Stimulated activated naive CD4-positive, alpha-beta T cell treated with Interleukin-2 at 50 U/mL for 16 hours (primary cell): ENCODE measurements at regions not wholly inside any gene's neighbourhood (a gene's known extent, or its start where the extent isn't known, plus 50 kb on each side); places are given as distances from the start of the nearest gene placed in this dataset.
"Not testable (repeated sequence)": the region's sequence is repeated elsewhere in the genome, so short reads cannot be mapped to it uniquely, and the experiment has no call there.

Source experiments
- DNase-seq: peaks from one replicate; lab custom pipeline; 2025; lab: John Stamatoyannopoulos, UW

DNA sequence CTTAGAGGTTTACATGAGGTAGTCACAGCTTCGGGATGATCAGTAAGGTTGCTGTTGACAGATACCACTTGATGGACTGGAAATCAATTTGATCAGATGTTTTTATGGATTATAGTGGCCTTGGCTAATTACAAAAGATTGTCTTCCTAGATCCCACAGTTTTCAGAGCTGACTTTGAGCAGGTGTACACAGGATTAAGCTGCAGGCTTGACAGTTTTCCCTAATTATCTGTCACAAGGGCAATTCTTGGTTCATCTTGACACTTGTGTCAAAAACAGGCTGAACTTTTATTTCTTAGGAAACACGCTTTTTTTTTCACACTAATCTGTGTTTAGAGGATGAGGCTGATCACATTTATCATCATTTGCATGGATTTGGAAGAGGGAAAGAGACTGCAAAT, 824.0 kb upstream of the PIK3C3 start:
- no peak for DNase-seq

DNA sequence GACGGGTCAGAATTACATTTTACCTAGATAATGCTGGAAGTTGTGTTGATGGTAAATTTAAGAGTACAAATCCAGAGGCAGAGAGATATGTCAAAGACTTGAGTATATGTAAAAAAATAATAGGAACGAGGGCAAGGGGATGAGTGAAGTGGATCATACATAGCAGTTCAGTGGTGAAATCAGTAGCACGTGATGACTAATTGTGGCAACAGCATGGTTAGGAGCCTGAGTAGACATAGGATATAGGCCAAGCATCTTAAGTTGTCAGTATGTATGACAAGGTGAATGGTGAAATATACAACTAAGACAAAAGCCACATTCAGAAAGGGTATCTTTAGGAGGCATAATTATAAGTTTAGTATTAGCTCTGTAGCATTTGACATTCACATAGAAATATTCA, 826.5 kb upstream of the PIK3C3 start:
- DNase-seq = no peak

DNA sequence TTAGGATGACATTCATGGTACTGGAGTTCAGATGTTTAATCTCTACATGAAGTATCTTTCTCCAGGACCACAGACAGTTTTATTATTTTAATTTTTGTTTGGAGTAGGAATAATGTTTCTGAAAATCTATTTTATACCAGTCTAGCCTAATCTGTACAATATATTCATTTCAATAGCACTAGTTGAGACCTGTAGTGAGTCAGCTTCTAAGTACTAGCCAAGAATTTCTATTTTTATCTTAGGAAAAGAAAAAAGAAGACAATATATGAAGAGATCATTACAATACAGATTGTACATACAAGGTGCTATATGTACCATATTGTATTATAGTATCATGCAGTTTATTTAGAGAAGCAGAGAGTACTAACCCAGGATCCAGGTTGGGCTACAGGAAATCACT, 826.9 kb upstream of the PIK3C3 start:
- DNase-seq = no peak

DNA sequence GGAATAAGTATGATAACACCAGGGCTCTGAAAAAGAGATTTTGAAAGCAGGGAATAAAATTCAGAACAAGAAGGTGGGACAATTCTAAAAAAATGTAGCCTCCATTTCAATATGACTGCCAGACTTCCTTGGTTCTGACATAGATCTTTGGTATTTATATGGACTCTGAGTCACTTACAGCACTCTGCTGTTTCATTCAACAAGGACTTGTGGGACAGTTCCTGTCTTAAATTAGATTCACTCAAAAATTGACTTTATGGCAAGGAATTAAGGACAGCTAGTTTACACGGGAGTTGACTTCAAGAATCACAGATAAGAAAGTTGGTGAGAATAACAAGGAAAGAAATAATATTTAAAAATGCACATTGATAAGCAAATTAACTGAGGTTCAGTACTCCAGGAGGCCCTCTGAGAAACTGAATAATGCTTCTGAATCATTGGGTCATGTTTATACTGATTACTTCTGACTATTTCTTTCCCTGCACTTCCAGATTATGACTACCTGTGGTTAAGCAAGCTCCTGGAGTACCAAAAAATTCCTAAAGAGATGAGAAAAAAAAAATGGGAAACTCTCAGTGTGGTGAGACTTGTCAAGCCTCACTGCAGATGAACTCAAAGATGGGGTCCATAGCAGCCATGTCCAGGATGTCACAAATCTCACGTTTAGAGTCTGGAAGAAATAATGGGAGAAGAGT, 828.3 kb upstream of the PIK3C3 start:
- no peak for DNase-seq

DNA sequence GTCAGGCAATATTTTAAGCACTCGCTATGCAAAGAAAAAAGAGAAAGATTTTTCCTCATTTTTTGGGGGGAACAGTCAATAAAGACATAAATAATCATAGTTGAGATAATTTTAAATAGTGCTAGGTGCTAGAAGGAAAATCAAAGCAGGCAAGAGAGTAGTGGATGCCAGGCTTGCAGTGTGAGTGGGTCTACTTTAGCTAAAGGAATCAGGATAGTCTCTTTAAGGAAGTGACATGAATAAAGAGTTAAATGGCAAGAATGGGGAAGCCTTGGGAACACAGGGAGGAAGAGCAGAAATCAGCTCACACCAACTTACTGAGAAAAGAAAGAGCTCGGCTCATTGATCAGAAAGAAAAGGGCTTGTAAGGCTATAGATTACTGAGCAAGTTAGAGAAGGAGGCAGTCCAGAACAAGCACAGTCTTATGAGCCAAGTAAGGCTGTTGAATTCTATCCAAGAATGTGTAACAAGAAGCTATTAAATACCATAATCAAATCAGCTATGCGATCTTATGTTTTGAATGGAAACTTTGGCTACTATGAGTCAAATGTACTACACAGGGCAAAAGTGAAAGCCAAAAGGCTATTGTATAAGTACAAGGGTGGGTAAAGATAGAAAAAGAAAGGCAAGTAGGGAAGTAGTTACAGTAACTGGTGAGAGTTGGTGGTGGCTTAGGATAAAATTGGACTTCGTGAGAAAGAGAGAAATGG, 833.8 kb upstream of the PIK3C3 start:
- no peak for DNase-seq

DNA sequence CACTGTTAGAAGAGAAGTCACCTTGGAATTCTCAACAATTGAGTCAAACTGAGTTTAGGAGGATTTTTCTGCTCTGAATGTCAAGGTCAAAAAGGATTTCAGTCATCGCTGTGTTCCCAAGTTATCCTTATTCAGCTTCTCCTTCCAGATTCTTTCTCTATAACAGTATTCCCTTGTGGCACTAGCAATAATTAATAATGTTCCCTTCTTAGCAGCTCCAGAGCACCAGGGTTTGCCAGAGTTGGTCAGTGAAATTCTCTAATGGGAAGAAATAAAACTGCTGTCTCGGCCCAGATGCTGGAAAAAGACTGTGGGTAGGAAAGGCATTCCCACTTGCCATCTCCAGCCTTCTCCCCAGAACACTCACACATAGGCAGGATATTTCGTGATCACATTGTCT, 836.0 kb upstream of the PIK3C3 start:
- DNase-seq = no peak

DNA sequence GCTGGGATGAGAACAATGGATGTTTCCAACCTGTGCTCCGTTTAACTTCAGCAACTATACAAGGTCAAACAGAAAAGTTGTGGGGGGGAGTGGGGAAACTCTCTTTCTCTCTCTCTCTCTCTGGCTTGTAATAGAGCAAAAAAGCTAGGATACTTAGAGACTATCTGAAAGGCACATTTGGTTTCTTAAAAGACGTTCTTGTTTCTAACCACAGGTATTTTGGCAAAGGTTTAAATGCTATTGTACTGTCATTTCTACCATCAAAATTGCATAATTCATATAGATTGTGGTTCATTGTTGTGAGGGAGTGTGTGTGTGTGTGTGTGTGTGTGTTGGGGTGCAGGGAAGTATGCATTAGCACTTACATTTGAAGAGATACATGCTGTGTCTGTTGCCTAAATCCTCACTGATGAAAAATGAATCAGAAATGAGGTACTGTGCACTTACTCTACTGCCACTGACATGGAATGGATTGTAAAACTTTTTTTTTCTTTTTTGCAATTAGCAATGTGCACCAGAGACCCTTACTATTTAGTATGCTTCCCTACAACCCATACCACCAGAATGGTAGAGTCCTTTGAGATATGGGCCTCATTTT, 841.0 kb upstream of the PIK3C3 start:
- DNase-seq = no peak

DNA sequence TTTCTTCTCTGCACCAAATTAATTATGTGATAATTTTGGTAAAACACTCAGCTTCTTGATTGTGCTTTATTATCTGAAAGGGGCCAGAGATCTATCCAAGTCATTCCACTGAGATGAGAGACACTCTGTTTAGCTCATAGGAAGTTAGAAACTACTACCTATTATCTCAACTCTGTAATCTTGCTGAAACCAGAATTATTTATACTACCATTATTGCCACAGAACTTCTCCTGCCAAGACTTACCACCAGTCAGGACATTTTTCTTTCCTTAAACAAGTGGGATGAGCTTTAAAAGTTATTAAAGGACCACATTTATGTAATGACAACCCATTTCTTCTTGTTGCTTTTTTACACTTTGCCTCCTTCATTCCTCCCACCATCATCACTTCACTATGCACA, 855.6 kb upstream of the PIK3C3 start:
- no peak for DNase-seq

DNA sequence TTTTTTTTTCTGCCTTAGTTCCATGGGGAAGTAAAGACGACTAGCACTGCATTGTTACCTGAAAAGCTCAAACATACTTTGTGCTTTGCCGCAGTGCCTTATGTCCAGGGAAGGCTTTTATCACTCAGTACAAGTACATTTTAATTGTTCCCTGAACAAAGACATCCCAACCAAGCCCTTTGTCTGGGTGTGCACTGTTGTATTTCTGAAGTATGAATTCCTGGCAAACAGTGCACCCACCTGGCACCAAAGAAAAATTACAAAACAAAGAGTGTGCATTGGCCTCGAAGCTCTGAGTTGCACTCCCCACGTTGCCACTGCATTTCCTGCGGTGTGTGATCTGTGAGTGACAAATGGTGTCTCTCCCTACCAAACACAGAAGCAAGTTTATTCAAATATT, 858.5 kb upstream of the PIK3C3 start:
- DNase-seq = no peak

DNA sequence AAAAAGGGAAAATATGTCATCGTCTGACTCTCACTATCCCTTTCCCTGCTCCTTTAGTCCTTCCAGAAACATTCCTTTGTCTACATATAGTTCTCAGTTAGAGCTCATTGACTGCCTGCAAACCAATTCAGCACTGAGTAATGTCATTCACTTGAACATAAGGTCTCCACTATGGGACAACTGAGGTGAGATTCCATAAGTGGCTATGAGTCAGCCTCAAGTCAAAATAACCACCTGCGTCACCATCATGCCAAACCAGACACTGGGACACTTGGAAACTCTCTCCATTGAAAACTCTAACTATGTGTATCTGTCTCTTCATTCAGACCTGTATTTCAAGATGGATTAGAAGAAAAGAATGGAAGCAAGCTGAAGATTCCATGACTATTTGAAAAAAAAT, 878.0 kb upstream of the PIK3C3 start:
- DNase-seq = no peak

DNA sequence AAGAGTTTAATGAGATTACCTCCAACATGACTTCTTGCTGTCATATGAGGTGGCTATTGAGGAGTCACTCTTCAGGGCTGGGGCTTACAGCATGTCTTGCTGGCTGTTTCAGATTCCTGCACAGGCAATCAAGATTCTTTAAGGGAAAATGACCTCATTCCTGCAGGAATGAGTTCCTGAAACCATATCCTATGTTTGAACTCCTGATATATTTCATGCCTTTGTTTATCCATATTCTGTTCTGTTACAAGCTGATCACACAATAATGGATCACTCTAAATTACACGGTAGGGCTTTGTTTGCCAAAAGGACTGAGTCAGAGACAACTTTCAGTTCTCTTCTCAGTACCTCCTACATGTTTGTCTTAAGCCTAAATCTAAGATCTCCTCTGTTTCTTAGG, 879.8 kb upstream of the PIK3C3 start:
- DNase-seq = no peak

DNA sequence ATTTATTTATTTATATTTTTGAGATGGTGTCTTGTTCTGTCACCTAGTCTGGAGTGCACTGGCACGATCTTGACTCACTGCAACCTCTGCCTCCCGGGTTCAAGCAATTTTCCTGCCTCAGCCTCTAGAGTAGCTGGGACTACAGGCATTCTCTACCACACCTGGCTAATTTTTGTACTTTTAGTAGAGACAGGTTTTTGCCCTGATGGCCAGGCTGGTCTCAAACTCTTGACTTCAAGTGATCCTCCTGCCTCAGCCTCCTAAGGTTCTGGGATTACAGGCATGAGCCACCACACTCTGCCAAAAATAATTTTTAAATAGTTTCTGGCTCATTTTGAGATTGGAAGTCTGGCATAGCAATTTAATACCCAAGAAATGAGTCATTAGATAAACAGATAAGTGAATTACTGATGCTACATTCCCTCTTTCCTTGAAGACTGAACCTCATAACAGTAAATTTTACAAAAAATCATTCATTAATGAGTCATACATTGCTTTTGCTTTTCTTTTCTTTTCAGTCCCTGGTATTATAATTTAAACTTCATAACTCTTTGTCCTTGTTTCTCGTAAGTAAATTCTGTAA, 881.6 kb upstream of the PIK3C3 start:
- no peak for DNase-seq

DNA sequence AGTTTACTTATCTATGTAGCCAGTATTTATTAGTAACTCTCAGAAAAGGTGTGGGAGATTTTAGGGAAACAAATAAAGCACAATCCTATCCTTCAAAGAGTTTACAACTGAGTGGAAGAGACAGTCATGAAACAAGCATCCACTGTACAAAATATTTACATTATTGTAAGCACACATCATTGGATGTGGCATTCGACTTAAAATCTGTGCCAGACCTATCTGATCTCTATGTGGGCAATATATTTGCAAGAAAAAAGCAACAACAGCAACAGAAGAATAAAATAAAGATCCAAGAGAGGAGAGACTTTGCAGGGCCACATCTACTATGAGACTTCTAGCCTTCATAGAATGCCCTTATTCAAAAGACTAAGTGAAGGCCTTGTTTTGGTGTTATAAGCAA, 882.1 kb upstream of the PIK3C3 start:
- DNase-seq = no peak

DNA sequence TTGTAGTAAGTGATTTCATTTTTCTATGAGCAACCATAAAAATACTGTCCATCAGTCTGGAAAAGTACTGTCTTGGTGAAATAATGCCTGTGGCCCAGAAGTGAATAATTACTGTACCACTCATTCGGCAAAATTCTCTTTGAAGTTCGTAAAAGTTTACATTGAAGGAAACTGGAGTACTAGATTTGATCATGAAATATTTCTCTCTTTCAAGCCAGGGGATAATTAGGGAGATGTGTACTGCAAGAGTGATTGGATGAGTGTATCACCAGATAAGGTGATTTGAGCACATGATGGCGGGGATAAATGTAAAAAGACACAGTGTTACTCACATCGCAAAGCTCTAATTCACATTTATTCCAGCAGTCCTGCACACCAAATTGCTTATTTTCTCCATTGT, 883.2 kb upstream of the PIK3C3 start:
- no peak for DNase-seq

DNA sequence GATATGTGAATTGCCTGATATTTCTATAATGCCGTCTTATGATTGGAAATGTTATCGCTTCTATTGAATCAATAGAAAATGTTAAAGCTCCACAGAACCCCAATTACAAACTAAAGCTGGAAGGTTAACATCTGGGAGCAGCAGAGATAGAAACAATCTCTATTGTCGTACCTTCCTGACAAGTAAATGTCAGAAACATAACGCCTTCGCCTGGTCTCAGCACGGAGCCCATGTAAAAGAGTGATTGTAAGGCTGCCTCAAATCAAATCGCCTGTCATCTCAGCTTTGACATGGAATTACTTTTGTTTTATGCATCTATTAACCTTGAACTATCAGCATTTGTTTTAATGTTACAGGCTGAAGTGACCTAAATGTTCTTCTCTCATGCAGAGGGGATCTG, 885.9 kb upstream of the PIK3C3 start:
- no peak for DNase-seq

DNA sequence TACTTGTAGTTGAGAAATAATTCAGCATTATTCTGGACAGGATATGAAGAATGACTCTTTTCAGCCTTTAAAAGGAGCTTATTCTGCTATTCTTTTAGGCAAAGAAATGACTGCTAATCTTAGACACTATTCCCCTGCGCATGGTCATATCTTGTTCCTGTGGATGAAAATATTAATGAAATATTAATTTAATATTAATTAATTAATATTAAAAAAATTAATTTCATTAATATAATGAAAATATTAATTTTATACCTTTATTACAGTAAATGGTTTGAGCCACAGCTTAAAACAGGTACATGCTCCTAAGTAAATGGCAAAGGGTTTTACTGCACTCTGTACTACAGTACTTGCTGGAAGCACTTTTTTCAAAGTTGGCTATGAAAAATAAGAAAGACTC, 890.1 kb upstream of the PIK3C3 start:
- DNase-seq = no peak

DNA sequence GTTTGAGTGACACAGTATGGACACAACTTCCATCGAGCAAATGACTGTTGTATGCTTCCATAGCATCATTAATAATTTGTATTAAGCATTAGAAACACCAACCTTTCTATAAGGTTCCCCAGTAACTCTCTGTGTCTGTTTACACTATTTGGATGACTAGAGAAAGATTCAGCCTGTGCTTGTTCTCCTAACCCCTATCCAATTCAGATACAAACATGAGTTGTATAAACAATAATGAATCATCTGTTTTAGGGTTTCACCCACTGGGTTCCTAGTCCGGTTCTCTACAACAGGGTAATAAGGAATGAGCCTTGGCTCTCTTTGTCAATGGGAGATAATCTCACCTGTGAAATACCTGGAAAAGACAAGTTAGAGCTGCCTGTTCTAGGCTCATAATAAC, 894.1 kb upstream of the PIK3C3 start:
- no peak for DNase-seq

DNA sequence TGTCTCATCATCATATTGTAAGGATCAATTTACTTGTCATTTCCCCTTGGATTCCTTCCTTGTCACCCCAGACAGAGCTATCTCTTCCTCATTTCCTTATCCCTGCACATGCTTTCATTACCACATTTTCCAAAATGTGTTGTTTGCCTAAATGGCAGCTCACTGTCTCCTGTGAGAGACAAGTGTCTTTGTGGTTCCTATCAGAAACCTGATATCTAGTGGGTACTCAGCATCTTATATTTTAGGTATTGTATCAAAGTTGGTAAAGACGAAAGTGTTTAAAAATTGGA, 896.0 kb upstream of the PIK3C3 start:
- DNase-seq = no peak

DNA sequence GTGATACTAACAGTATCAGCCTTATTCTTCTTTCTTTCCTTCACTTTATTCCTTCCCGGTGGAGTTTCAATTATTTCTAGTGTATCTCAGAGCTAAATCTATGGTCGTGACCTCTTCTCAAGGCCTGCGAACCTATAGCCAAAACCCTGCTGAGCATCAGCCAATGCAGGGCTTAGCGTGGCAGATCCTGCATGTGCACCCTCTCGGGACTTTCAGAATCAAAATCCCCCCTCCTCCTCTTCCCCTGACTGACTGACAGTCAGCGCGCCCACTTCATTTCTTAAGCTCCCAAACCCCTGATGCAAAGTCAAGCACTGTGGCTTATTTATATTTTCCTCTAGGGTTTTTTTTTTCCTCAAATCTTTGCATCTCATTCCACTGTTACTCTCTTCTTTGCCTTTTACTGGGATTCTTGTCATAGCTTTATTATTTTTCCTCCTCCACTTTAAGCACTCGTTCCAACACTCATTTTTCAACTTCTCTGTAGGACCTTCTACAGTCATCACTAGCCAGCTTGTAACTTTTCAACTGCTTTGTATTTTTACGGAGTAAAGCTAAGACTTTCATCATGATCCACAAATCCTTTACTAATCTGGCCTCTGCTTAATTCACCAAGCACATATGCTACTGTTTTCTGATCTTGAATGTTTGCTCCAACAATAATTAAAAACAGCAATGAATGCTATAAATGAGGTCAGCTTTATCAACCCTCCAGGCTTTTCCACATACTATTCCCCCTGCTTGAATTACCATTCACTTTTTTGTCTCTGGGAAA, 896.5 kb upstream of the PIK3C3 start:
- no peak for DNase-seq

DNA sequence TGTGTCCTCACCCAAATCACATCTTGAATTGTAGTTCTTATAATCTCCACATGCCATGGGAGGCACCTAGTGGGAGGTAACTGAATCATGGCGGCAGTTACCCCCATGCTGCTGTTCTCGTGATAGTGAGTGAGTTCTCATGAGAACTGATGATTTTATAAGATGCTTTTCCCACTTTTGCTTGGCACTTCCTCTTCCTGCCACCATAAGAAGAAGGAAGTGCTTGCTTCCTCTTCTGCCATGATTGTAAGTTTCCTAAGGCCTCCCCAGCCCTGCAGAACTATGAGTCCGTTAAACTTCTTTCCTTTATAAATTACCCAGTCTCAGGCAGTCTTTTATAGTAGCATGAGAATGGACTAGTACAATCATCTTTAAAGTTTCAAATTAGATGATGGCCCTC, 902.4 kb upstream of the PIK3C3 start:
- DNase-seq = no peak

DNA sequence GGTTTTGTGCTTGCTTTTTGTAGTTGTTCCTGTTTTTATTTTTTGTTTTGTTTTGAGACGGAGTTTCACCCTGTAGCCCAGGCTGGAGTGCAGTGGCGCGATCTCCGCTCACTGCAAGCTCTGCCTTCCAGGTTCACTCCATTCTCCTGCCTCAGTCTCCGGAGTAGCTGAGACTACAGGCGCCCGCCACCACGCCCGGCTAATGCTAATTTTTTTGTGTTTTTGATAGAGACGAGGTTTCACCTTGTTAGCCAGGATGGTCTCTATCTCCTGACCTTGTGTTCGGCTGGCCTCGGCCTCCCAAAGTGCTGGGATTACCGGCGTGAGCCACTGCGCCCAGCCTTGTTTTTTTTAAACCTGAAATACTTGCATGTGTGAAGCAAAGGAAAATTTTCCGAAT, 908.8 kb upstream of the PIK3C3 start:
- not testable (repeated sequence) for DNase-seq

DNA sequence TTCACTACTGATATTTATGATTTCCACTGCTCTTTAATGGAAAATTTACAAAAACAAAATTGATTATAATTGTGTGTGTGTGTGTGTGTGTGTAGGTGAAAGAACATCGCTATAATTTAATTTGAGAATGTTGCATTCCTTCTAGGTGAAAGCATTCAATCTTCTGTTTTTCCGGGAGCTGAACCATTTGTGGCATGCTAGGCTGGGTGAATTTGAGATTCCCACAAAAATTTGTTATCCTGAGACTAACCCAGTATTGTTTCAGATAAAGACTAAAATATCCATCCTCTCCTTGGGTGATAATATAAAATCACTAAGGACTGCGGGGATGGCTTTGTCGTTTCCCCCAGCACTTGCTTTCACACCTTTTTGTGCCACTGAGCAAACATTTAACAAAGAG, 911.2 kb upstream of the PIK3C3 start:
- DNase-seq = no peak

DNA sequence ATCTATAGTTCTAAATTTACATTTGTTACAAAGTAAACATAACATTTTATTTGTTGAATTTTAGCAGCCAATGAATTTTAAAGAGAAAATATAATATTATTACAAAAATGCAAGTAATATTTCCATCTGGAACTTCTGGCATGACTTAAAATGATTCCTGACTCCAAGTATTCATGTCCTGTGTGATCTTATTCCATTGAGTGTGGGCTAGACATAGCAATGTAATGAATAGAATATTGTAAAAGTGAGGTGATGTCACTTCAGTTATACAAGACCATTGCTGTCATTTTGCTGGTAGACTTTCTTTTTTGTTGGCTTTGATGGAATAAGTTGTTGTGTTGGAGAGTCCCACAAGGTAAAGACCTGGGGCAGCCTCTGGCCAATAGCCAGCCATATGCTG, 912.2 kb upstream of the PIK3C3 start:
- DNase-seq = no peak
